ENCODE measurements at regions not wholly inside any gene's neighbourhood (a gene's known extent, or its start where the extent isn't known, plus 50 kb on each side); places are given as distances from the start of the nearest gene placed in this dataset.

GRCh38 chr2:37553411-37554154 is 117.9 kb downstream of the CDC42EP3 start:
- Histone ChIP-seq H3K36me3 (ENCODE audit: control insufficient read depth in 3 of 3, insufficient read depth in 3 of 3, low read length in 3 of 3) (no peaks in the 10 kb centered on the region), H3K27me3 (ENCODE audit: control insufficient read depth in 3 of 3, insufficient read depth in 3 of 3, low read length in 3 of 3) (no peaks in the 10 kb centered on the region), H3K9ac (ENCODE audit: low read depth in 1 of 3, low read length in 3 of 3) (no peak overlapping the region), H3K27ac (ENCODE audit: low read depth, low read length) (no peak overlapping the region), H3K4me1 (ENCODE audit: control insufficient read depth in 3 of 3, insufficient read depth in 3 of 3, low read length in 3 of 3) (no peaks in the 10 kb centered on the region), H3K4me3 (ENCODE audit: low read length in 3 of 3) (no peak overlapping the region), H3K9me3 (ENCODE audit: control insufficient read depth in 3 of 3, low read length in 3 of 3) (no peaks in the 10 kb centered on the region)

- Histone ChIP-seq H3K9ac (ENCODE audit: low read depth in 1 of 3, low read length in 3 of 3) (no peak overlapping the region), H3K9me3 (ENCODE audit: control insufficient read depth in 3 of 3, low read length in 3 of 3) (no peaks in the 10 kb centered on the region), H3K27me3 (ENCODE audit: control insufficient read depth in 3 of 3, insufficient read depth in 3 of 3, low read length in 3 of 3) (no peaks in the 10 kb centered on the region), H3K4me1 (ENCODE audit: control insufficient read depth in 3 of 3, insufficient read depth in 3 of 3, low read length in 3 of 3) (no peaks in the 10 kb centered on the region), H3K4me3 (ENCODE audit: low read length in 3 of 3) (no peak overlapping the region), H3K27ac (ENCODE audit: low read depth, low read length) (no peak overlapping the region), H3K36me3 (ENCODE audit: control insufficient read depth in 3 of 3, insufficient read depth in 3 of 3, low read length in 3 of 3) (no peaks in the 10 kb centered on the region)
Measured at GRCh38 chr2:37554155-37554510, 117.3 kb downstream of the CDC42EP3 start.

- Histone ChIP-seq H3K4me3 (ENCODE audit: low read length in 3 of 3) (no peak overlapping the region), H3K9ac (ENCODE audit: low read depth in 1 of 3, low read length in 3 of 3) (no peak overlapping the region), H3K36me3 (ENCODE audit: control insufficient read depth in 3 of 3, insufficient read depth in 3 of 3, low read length in 3 of 3) (no peaks in the 10 kb centered on the region), H3K27ac (ENCODE audit: low read depth, low read length) (no peak overlapping the region), H3K27me3 (ENCODE audit: control insufficient read depth in 3 of 3, insufficient read depth in 3 of 3, low read length in 3 of 3) (no peaks in the 10 kb centered on the region), H3K4me1 (ENCODE audit: control insufficient read depth in 3 of 3, insufficient read depth in 3 of 3, low read length in 3 of 3) (no peaks in the 10 kb centered on the region), H3K9me3 (ENCODE audit: control insufficient read depth in 3 of 3, low read length in 3 of 3) (no peaks in the 10 kb centered on the region)
Measured at GRCh38 chr2:37554687-37555086, 116.8 kb downstream of the CDC42EP3 start.

- no peaks in the 10 kb centered on the region for H3K27me3 ChIP-seq (ENCODE audit: control insufficient read depth in 3 of 3, insufficient read depth in 3 of 3, low read length in 3 of 3)
- H3K9ac ChIP-seq (ENCODE audit: low read depth in 1 of 3, low read length in 3 of 3), result no peak overlapping the region
- no peaks in the 10 kb centered on the region for H3K9me3 ChIP-seq (ENCODE audit: control insufficient read depth in 3 of 3, low read length in 3 of 3)
- H3K27ac ChIP-seq (ENCODE audit: low read depth, low read length), result no peak overlapping the region
- no peaks in the 10 kb centered on the region for H3K4me1 ChIP-seq (ENCODE audit: control insufficient read depth in 3 of 3, insufficient read depth in 3 of 3, low read length in 3 of 3)
- H3K4me3 ChIP-seq (ENCODE audit: low read length in 3 of 3), result no peak overlapping the region
- H3K36me3 ChIP-seq (ENCODE audit: control insufficient read depth in 3 of 3, insufficient read depth in 3 of 3, low read length in 3 of 3), result no peaks in the 10 kb centered on the region
Measured at GRCh38 chr2:37555457-37555856, 116.0 kb downstream of the CDC42EP3 start.

- no peak overlapping the region for H3K27ac ChIP-seq (ENCODE audit: low read depth, low read length)
- no peaks in the 10 kb centered on the region for H3K27me3 ChIP-seq (ENCODE audit: control insufficient read depth in 3 of 3, insufficient read depth in 3 of 3, low read length in 3 of 3)
- H3K36me3 ChIP-seq (ENCODE audit: control insufficient read depth in 3 of 3, insufficient read depth in 3 of 3, low read length in 3 of 3), result no peaks in the 10 kb centered on the region
- no peaks in the 10 kb centered on the region for H3K4me1 ChIP-seq (ENCODE audit: control insufficient read depth in 3 of 3, insufficient read depth in 3 of 3, low read length in 3 of 3)
- H3K9ac ChIP-seq (ENCODE audit: low read depth in 1 of 3, low read length in 3 of 3), result no peak overlapping the region
- no peaks in the 10 kb centered on the region for H3K9me3 ChIP-seq (ENCODE audit: control insufficient read depth in 3 of 3, low read length in 3 of 3)
- H3K4me3 ChIP-seq (ENCODE audit: low read length in 3 of 3), result no peak overlapping the region
Measured at GRCh38 chr2:37556256-37556655, 115.2 kb downstream of the CDC42EP3 start.

GRCh38 chr2:37558623-37559022 is 112.8 kb downstream of the CDC42EP3 start:
- Histone ChIP-seq H3K4me1 (ENCODE audit: control insufficient read depth in 3 of 3, insufficient read depth in 3 of 3, low read length in 3 of 3) (no peaks in the 10 kb centered on the region), H3K36me3 (ENCODE audit: control insufficient read depth in 3 of 3, insufficient read depth in 3 of 3, low read length in 3 of 3) (no peaks in the 10 kb centered on the region), H3K27ac (ENCODE audit: low read depth, low read length) (no peak overlapping the region), H3K9ac (ENCODE audit: low read depth in 1 of 3, low read length in 3 of 3) (no peak overlapping the region), H3K9me3 (ENCODE audit: control insufficient read depth in 3 of 3, low read length in 3 of 3) (no peaks in the 10 kb centered on the region), H3K4me3 (ENCODE audit: low read length in 3 of 3) (no peak overlapping the region), H3K27me3 (ENCODE audit: control insufficient read depth in 3 of 3, insufficient read depth in 3 of 3, low read length in 3 of 3) (no peaks in the 10 kb centered on the region)

- no peak overlapping the region for H3K4me3 ChIP-seq (ENCODE audit: low read length in 3 of 3)
- H3K9me3 ChIP-seq (ENCODE audit: control insufficient read depth in 3 of 3, low read length in 3 of 3), result no peaks in the 10 kb centered on the region
- no peaks in the 10 kb centered on the region for H3K4me1 ChIP-seq (ENCODE audit: control insufficient read depth in 3 of 3, insufficient read depth in 3 of 3, low read length in 3 of 3)
- H3K27ac ChIP-seq (ENCODE audit: low read depth, low read length), result no peak overlapping the region
- H3K9ac ChIP-seq (ENCODE audit: low read depth in 1 of 3, low read length in 3 of 3), result no peak overlapping the region
- H3K27me3 ChIP-seq (ENCODE audit: control insufficient read depth in 3 of 3, insufficient read depth in 3 of 3, low read length in 3 of 3), result no peaks in the 10 kb centered on the region
- H3K36me3 ChIP-seq (ENCODE audit: control insufficient read depth in 3 of 3, insufficient read depth in 3 of 3, low read length in 3 of 3), result no peaks in the 10 kb centered on the region
Measured at GRCh38 chr2:37560241-37560848, 111.1 kb downstream of the CDC42EP3 start.

- Histone ChIP-seq H3K27me3 (ENCODE audit: control insufficient read depth in 3 of 3, insufficient read depth in 3 of 3, low read length in 3 of 3) (no peaks in the 10 kb centered on the region), H3K27ac (ENCODE audit: low read depth, low read length) (no peak overlapping the region), H3K4me1 (ENCODE audit: control insufficient read depth in 3 of 3, insufficient read depth in 3 of 3, low read length in 3 of 3) (no peaks in the 10 kb centered on the region), H3K4me3 (ENCODE audit: low read length in 3 of 3) (no peak overlapping the region), H3K9me3 (ENCODE audit: control insufficient read depth in 3 of 3, low read length in 3 of 3) (no peaks in the 10 kb centered on the region), H3K9ac (ENCODE audit: low read depth in 1 of 3, low read length in 3 of 3) (no peak overlapping the region), H3K36me3 (ENCODE audit: control insufficient read depth in 3 of 3, insufficient read depth in 3 of 3, low read length in 3 of 3) (no peaks in the 10 kb centered on the region)
Measured at GRCh38 chr2:37560863-37561614, 110.4 kb downstream of the CDC42EP3 start.

GRCh38 chr2:37561615-37562569 is 109.5 kb downstream of the CDC42EP3 start:
- H3K27me3 ChIP-seq (ENCODE audit: control insufficient read depth in 3 of 3, insufficient read depth in 3 of 3, low read length in 3 of 3), result no peaks in the 10 kb centered on the region
- H3K36me3 ChIP-seq (ENCODE audit: control insufficient read depth in 3 of 3, insufficient read depth in 3 of 3, low read length in 3 of 3), result no peaks in the 10 kb centered on the region
- H3K4me3 ChIP-seq (ENCODE audit: low read length in 3 of 3), result no peak overlapping the region
- H3K9ac ChIP-seq (ENCODE audit: low read depth in 1 of 3, low read length in 3 of 3), result no peak overlapping the region
- H3K27ac ChIP-seq (ENCODE audit: low read depth, low read length), result no peak overlapping the region
- H3K9me3 ChIP-seq (ENCODE audit: control insufficient read depth in 3 of 3, low read length in 3 of 3), result no peaks in the 10 kb centered on the region
- peaks cover 0 to 4% (median 0%) of the 10 kb centered on the region in 3 donors for H3K4me1 ChIP-seq (ENCODE audit: control insufficient read depth in 3 of 3, insufficient read depth in 3 of 3, low read length in 3 of 3)
